GM21717 (cell line): ENCODE measurements at regions not wholly inside any gene's neighbourhood (a gene's known extent, or its start where the extent isn't known, plus 50 kb on each side); places are given as distances from the start of the nearest gene placed in this dataset.
"Not testable (repeated sequence)": the region's sequence is repeated elsewhere in the genome, so short reads cannot be mapped to it uniquely, and the experiment has no call there.

Source experiments
- ATAC-seq: cut with Tn5 transposase; IDR thresholded peaks from one replicate; pipeline ENCODE4 v1.9.1; 2021; ENCODE audit warnings: mild to moderate bottlenecking, moderate library complexity; ENCODE audit not compliant: unreplicated experiment

- no peak for ATAC-seq
Observed at GRCh38 chr21:35982717-35983116, 77.6 kb downstream of the SETD4 start.

- ATAC-seq = no peak
Observed at GRCh38 chr21:35981514-35982070, 78.7 kb downstream of the SETD4 start.

GRCh38 chr21:35980821-35981220, 79.5 kb downstream of the SETD4 start:
- ATAC-seq = no peak

GRCh38 chr21:35977860-35978259, 82.5 kb downstream of the SETD4 start:
- not testable (repeated sequence) for ATAC-seq

GRCh38 chr21:35976929-35977328, 83.4 kb downstream of the SETD4 start:
- no peak for ATAC-seq

- ATAC-seq = no peak
Observed at GRCh38 chr21:35976481-35976880, 83.8 kb downstream of the SETD4 start.

GRCh38 chr21:35974775-35975174, 85.6 kb downstream of the SETD4 start:
- ATAC-seq = no peak

GRCh38 chr21:35971824-35972223, 88.5 kb downstream of the SETD4 start:
- no peak for ATAC-seq

- no peak for ATAC-seq
Observed at GRCh38 chr21:35969281-35969680, 91.0 kb downstream of the SETD4 start.

- ATAC-seq = no peak
Observed at GRCh38 chr21:35968564-35968963, 91.8 kb downstream of the SETD4 start.

GRCh38 chr21:35965699-35966098, 94.6 kb downstream of the SETD4 start:
- no peak for ATAC-seq

GRCh38 chr21:35963920-35964451, 96.3 kb downstream of the SETD4 start:
- no peak for ATAC-seq

- no peak for ATAC-seq
Observed at GRCh38 chr21:35962917-35963316, 97.4 kb downstream of the SETD4 start.

- ATAC-seq = no peak
Observed at GRCh38 chr21:35954066-35954465, 106.3 kb downstream of the SETD4 start.

- ATAC-seq = no peak
Observed at GRCh38 chr21:35953597-35953996, 106.7 kb downstream of the SETD4 start.

- ATAC-seq = no peak
Observed at GRCh38 chr21:35952651-35953340, 107.5 kb downstream of the SETD4 start.

GRCh38 chr21:35948982-35949381, 111.3 kb downstream of the SETD4 start:
- no peak for ATAC-seq

- no peak for ATAC-seq
Observed at GRCh38 chr21:35945089-35945671, 115.1 kb downstream of the SETD4 start.

- no peak for ATAC-seq
Observed at GRCh38 chr21:35943752-35944151, 116.6 kb downstream of the SETD4 start.

- no peak for ATAC-seq
Observed at GRCh38 chr21:35942211-35943144, 117.8 kb downstream of the SETD4 start.
